Cardiac muscle cell (in vitro differentiated cells and primary cell): ENCODE measurements at regions not wholly inside any gene's neighbourhood (a gene's known extent, or its start where the extent isn't known, plus 50 kb on each side); places are given as distances from the start of the nearest gene placed in this dataset.
"Not testable (repeated sequence)": the region's sequence is repeated elsewhere in the genome, so short reads cannot be mapped to it uniquely, and the experiment has no call there.

Source experiments
- DNase-seq, 2 donors: peaks; one replicate each; pipeline versions ENCODE4 v3.0.0 to v3.0.0-alpha.2; 2010 to 2017; ENCODE audit warnings: low read depth in 1 of 2, low spot score in 1 of 2
- H3K27ac ChIP-seq: fragments of 200-600 bp; sonication (generic); 2 replicates; pipeline ENCODE4 v1.5.1; 2016
- H3K27me3 ChIP-seq: fragments of 200-600 bp; sonication (generic); 2 replicates; pipeline ENCODE4 v1.6.0; 2016; ENCODE audit warnings: control low read depth
- H3K36me3 ChIP-seq: fragments of 200-600 bp; sonication (generic); 2 replicates; pipeline ENCODE4 v1.5.1; 2016; ENCODE audit warnings: control low read depth
- H3K4me1 ChIP-seq: fragments of 200-600 bp; sonication (generic); 2 replicates; pipeline ENCODE4 v1.8.1; 2017; ENCODE audit warnings: low read depth, mild to moderate bottlenecking, mixed run types
- H3K4me3 ChIP-seq: fragments of 200-600 bp; sonication (generic); 2 replicates; pipeline ENCODE4 v1.5.1; 2016; ENCODE audit warnings: mild to moderate bottlenecking
- H3K9me3 ChIP-seq: fragments of 200-600 bp; sonication (generic); 2 replicates; pipeline ENCODE4 v1.5.1; 2017; ENCODE audit warnings: low read depth, mild to moderate bottlenecking, control low read depth
- CTCF ChIP-seq: IDR thresholded peaks from 2 replicates; pipeline ENCODE4 v1.5.1; 2012; ENCODE audit warnings: low read depth, mild to moderate bottlenecking, low read length

GRCh38 chr2:176885661-176886060, 326.9 kb upstream of the HNRNPA3 start:
- no peak for TF ChIP-seq CTCF
- DNase-seq, result no peak
- H3K4me1 ChIP-seq, result no peaks in the 10 kb centered on the region
- no peaks in the 10 kb centered on the region for H3K27me3 ChIP-seq
- H3K4me3 ChIP-seq, result no peak overlapping the region
- H3K27ac ChIP-seq, result no peak overlapping the region
- H3K36me3 ChIP-seq, result no peaks in the 10 kb centered on the region
- no peaks in the 10 kb centered on the region for H3K9me3 ChIP-seq

- H3K4me3 ChIP-seq, result no peak overlapping the region
- peaks cover 4% of the 10 kb centered on the region for H3K27me3 ChIP-seq
- no peaks in the 10 kb centered on the region for H3K4me1 ChIP-seq
- H3K36me3 ChIP-seq, result no peaks in the 10 kb centered on the region
- no peak overlapping the region for H3K27ac ChIP-seq
- TF ChIP-seq CTCF, result no peak
- DNase-seq, result no peak
- no peaks in the 10 kb centered on the region for H3K9me3 ChIP-seq
These were observed 321.5 kb upstream of the HNRNPA3 start for GRCh38 chr2:176891105-176891504.

- Histone ChIP-seq H3K27me3 (peaks cover 4% of the 10 kb centered on the region), H3K36me3 (no peaks in the 10 kb centered on the region), H3K27ac (no peak overlapping the region), H3K9me3 (no peaks in the 10 kb centered on the region), H3K4me3 (no peak overlapping the region), H3K4me1 (no peaks in the 10 kb centered on the region)
- TF ChIP-seq CTCF, result no peak
- no peak for DNase-seq
These were observed 320.7 kb upstream of the HNRNPA3 start for GRCh38 chr2:176891857-176892256.

DNA sequence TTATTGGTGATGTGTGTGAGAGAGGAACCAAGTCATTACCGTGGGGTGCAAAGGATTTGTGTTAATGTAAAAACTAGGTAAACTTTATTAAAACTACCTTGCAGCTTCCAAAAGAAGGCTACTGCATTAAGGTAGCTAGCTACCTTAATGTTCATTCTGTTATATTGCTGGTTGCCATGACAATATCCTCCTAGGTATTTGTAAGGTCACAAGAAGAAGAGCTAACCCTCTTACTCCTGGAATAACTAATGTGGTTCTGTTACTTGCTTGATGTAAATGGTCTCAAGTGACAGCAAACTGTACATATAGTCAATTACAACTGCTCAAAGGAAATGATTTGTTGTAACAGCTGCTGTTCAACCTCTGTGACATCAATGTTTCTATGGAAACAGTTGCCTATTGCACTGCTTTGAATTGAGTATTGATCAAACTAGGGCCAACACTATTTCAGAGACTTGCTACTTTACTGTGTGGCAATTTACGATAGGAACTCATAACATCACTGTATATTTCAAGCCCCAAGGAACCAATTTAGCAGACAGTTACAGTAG, 319.8 kb upstream of the HNRNPA3 start:
- peaks cover 4% of the 10 kb centered on the region for H3K27me3 ChIP-seq
- H3K4me1 ChIP-seq, result no peaks in the 10 kb centered on the region
- no peaks in the 10 kb centered on the region for H3K9me3 ChIP-seq
- H3K36me3 ChIP-seq, result no peaks in the 10 kb centered on the region
- H3K4me3 ChIP-seq, result no peak overlapping the region
- no peak overlapping the region for H3K27ac ChIP-seq
- TF ChIP-seq CTCF, result no peak
- DNase-seq, result no peak

DNA sequence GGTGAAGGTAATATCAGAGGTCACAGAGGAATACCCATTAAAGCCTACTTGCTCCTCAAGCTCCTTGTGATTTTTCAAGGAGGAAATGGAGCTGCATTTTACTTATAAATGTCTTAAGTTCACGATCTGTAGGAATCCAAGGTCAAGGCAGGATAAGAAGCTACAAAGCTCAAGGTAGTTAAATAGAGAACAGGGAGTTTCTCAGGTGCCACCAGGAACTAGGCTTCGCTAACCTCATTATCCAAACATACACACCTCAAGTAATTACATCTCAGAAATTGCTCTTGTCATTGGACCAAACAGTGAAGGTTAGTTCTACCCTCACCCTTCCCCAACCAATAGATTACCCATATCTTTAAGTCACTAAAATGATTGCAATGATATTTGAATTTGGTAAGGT, 317.4 kb upstream of the HNRNPA3 start:
- H3K36me3 ChIP-seq, result no peaks in the 10 kb centered on the region
- H3K9me3 ChIP-seq, result no peaks in the 10 kb centered on the region
- no peak overlapping the region for H3K27ac ChIP-seq
- no peak for TF ChIP-seq CTCF
- no peak overlapping the region for H3K4me3 ChIP-seq
- DNase-seq, result no peak
- peaks cover 4% of the 10 kb centered on the region for H3K27me3 ChIP-seq
- H3K4me1 ChIP-seq, result no peaks in the 10 kb centered on the region

GRCh38 chr2:176902454-176902853, 310.1 kb upstream of the HNRNPA3 start:
- Histone ChIP-seq H3K4me3 (no peak overlapping the region), H3K27ac (no peak overlapping the region), H3K9me3 (no peaks in the 10 kb centered on the region), H3K36me3 (no peaks in the 10 kb centered on the region), H3K4me1 (no peaks in the 10 kb centered on the region), H3K27me3 (no peaks in the 10 kb centered on the region)
- no peak for DNase-seq
- no peak for TF ChIP-seq CTCF

GRCh38 chr2:176904053-176904452, 308.5 kb upstream of the HNRNPA3 start:
- not testable (repeated sequence) for H3K36me3 ChIP-seq, H3K27me3 ChIP-seq, DNase-seq, H3K4me1 ChIP-seq, H3K9me3 ChIP-seq, H3K4me3 ChIP-seq, H3K27ac ChIP-seq
